ENCODE measurements at regions not wholly inside any gene's neighbourhood (a gene's known extent, or its start where the extent isn't known, plus 50 kb on each side); places are given as distances from the start of the nearest gene placed in this dataset.

DNA sequence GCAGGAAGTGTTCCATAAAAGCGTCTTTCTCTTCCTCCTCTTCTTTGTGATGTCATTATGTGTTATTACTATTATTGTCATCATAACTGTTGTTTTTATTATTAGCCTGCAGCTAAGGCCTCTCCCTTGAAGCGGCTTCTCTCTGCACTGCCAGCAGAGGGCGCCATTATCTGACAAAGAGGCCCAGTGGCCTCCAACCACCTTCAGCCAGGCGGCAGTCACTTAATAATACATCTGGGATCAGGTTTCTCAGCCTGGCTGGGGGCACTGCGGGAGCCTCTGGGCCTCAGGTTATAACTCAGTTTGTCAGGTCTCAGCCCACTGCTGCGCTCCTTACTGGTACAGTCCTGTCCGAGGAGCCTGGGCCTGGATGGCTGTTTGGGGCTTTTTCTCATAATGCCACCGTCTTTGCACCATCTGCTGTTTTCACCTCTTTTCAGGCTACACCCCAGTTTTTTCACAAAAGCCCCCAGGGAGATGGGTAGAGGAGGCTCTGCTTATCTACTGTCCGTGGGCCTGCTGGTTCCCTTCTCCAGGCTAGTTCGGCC lies 281.9 kb downstream of the NSG2 start:
- TF ChIP-seq, protein P1, sequence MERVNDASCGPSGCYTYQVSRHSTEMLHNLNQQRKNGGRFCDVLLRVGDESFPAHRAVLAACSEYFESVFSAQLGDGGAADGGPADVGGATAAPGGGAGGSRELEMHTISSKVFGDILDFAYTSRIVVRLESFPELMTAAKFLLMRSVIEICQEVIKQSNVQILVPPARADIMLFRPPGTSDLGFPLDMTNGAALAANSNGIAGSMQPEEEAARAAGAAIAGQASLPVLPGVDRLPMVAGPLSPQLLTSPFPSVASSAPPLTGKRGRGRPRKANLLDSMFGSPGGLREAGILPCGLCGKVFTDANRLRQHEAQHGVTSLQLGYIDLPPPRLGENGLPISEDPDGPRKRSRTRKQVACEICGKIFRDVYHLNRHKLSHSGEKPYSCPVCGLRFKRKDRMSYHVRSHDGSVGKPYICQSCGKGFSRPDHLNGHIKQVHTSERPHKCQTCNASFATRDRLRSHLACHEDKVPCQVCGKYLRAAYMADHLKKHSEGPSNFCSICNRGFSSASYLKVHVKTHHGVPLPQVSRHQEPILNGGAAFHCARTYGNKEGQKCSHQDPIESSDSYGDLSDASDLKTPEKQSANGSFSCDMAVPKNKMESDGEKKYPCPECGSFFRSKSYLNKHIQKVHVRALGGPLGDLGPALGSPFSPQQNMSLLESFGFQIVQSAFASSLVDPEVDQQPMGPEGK (CRISPR knock-in tag; IDR thresholded peaks at IDR 0.05; ENCODE audit: borderline replicate concordance): no peak
- TF ChIP-seq BACH2 (CRISPR knock-in tag; IDR thresholded peaks at IDR 0.05; ENCODE audit: borderline replicate concordance) (no peak), OSR1 (CRISPR knock-in tag; IDR thresholded peaks at IDR 0.05) (no peak), RARB (CRISPR knock-in tag; IDR thresholded peaks at IDR 0.05) (no peak), ARNTL (CRISPR knock-in tag; IDR thresholded peaks at IDR 0.05; ENCODE audit: borderline replicate concordance, low read depth) (no peak), PPARA (CRISPR knock-in tag; IDR thresholded peaks at IDR 0.05; ENCODE audit: borderline replicate concordance) (no peak), ZFP30 (CRISPR knock-in tag; IDR thresholded peaks at IDR 0.05) (no peak), ZNF70 (CRISPR knock-in tag; IDR thresholded peaks at IDR 0.05) (no peak), ZC3H10 (CRISPR knock-in tag; IDR thresholded peaks at IDR 0.05) (no peak), ISL1 (CRISPR knock-in tag; IDR thresholded peaks at IDR 0.05) (no peak), TCF4 (CRISPR knock-in tag; IDR thresholded peaks at IDR 0.05; ENCODE audit: borderline replicate concordance) (no peak)
- TF ChIP-seq, protein P2, sequence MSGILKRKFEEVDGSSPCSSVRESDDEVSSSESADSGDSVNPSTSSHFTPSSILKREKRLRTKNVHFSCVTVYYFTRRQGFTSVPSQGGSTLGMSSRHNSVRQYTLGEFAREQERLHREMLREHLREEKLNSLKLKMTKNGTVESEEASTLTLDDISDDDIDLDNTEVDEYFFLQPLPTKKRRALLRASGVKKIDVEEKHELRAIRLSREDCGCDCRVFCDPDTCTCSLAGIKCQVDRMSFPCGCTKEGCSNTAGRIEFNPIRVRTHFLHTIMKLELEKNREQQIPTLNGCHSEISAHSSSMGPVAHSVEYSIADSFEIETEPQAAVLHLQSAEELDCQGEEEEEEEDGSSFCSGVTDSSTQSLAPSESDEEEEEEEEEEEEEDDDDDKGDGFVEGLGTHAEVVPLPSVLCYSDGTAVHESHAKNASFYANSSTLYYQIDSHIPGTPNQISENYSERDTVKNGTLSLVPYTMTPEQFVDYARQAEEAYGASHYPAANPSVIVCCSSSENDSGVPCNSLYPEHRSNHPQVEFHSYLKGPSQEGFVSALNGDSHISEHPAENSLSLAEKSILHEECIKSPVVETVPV (CRISPR knock-in tag; IDR thresholded peaks at IDR 0.05): no peak
- TF ChIP-seq, protein P3, sequence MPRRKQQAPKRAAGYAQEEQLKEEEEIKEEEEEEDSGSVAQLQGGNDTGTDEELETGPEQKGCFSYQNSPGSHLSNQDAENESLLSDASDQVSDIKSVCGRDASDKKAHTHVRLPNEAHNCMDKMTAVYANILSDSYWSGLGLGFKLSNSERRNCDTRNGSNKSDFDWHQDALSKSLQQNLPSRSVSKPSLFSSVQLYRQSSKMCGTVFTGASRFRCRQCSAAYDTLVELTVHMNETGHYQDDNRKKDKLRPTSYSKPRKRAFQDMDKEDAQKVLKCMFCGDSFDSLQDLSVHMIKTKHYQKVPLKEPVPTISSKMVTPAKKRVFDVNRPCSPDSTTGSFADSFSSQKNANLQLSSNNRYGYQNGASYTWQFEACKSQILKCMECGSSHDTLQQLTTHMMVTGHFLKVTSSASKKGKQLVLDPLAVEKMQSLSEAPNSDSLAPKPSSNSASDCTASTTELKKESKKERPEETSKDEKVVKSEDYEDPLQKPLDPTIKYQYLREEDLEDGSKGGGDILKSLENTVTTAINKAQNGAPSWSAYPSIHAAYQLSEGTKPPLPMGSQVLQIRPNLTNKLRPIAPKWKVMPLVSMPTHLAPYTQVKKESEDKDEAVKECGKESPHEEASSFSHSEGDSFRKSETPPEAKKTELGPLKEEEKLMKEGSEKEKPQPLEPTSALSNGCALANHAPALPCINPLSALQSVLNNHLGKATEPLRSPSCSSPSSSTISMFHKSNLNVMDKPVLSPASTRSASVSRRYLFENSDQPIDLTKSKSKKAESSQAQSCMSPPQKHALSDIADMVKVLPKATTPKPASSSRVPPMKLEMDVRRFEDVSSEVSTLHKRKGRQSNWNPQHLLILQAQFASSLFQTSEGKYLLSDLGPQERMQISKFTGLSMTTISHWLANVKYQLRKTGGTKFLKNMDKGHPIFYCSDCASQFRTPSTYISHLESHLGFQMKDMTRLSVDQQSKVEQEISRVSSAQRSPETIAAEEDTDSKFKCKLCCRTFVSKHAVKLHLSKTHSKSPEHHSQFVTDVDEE (CRISPR knock-in tag; IDR thresholded peaks at IDR 0.05): no peak
- TF ChIP-seq, protein P4, sequence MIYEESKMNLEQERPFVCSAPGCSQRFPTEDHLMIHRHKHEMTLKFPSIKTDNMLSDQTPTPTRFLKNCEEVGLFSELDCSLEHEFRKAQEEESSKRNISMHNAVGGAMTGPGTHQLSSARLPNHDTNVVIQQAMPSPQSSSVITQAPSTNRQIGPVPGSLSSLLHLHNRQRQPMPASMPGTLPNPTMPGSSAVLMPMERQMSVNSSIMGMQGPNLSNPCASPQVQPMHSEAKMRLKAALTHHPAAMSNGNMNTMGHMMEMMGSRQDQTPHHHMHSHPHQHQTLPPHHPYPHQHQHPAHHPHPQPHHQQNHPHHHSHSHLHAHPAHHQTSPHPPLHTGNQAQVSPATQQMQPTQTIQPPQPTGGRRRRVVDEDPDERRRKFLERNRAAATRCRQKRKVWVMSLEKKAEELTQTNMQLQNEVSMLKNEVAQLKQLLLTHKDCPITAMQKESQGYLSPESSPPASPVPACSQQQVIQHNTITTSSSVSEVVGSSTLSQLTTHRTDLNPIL (CRISPR knock-in tag; IDR thresholded peaks at IDR 0.05; ENCODE audit: low read depth): no peak

Data from SK-N-SH treated with all-trans-retinoic acid at 6 μM for 48 hours (cell line).